ENCODE measurements at regions not wholly inside any gene's neighbourhood (a gene's known extent, or its start where the extent isn't known, plus 50 kb on each side); places are given as distances from the start of the nearest gene placed in this dataset.

DNA sequence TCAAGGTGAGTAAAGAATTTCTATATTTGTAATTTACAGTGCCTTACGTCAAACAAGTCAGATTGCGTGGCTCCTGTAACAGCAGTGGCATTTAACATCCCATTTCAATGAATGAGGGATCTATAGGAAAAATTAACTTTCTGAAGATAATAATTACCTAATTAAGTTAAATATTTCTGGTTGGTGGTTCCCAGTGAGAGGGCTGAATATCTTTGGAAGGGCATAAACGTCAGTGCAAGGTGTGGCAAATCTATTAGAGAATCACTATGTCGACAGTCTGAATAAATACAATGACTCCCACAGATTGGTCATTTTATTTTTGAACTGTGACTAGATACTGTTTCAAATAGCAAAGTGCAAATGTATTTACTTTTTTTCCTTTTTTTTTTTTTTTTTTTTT is 80.0 kb downstream of the S1PR1 start:
- DNase-seq (ENCODE audit: low read depth), result no peak

DNA sequence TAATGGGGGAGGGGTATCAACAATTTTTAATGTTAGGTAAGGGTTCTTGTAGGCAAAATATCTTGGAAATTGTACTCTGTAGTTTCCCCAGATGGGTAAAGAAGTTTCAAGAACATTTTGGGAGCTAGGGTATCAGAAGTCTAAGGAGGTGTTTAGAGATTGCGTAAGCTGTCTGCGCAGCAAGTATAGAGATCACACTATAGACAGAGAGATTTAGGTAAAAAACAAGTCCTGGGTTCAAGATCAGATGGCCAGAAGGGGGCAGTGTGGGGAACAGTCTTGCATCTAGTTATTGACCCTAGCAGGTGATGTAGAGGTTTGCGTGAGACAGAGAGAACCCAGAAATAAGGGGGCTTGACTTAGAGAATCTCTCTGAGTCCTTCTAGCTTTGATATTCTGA is 80.8 kb downstream of the S1PR1 start:
- DNase-seq (ENCODE audit: low read depth), result no peak

- no peak for DNase-seq (ENCODE audit: low read depth)
Measured at GRCh38 chr1:101323535-101323934, 86.7 kb downstream of the S1PR1 start.

DNA sequence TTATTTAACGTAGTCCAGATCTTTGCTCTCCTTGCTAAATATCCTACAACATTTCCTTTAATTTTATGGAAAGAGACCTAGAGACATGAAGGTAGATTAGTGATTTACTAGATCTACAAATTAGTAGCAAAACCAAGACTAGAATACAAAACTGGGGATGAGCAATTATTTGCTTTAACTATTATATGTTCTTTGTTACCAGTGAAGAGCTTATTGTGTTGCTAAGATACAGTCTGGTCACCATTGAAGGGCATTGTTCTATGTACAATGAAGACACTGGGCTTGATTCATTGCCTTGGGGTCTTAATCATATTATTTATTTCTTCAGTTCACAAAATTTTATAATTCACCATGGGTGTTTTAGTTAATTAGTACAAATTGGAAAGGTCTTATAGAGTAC is 88.3 kb downstream of the S1PR1 start:
- DNase-seq (ENCODE audit: low read depth), result no peak

GRCh38 chr1:101330427-101331130 is 93.8 kb downstream of the S1PR1 start:
- no peak for DNase-seq (ENCODE audit: low read depth)

GRCh38 chr1:101331794-101332193 is 95.0 kb downstream of the S1PR1 start:
- DNase-seq (ENCODE audit: low read depth), result no peak

DNA sequence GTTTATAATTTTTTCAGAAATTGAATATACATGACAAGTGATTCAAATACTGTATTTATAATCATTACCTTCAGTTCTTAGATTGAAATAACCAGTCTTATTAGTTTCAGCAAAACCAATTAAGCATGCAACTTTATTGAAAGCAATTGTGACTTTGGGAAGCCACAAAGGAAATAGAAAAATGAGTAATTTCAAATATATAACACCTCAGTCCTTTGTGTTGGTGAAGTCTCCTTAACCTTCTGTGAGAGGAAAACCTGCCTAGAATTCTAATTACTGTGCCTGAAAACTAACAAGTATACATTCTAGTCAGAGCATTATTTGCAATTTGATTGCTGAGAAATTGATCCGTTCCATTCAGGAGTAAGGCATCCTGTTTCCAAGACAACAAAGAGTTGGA is 95.8 kb downstream of the S1PR1 start:
- no peak for DNase-seq (ENCODE audit: low read depth)

DNA sequence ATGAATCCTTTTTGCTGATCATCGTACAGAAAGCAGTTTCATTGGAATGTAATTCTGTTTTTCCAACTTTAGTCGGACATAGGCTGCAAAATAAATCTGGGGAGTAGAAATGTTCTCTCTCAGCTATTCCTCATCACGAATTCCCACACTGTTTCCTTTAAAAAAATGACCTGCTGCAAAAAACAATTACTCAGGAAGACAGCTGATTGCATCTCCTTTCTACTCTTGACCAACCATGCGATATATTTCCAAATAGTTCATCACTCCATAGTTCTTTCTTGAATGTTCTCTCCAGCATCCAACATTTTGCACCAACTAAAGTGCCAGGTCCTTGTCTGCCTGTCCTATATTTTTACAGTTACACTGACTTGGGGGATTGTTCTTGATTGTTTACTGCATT is 96.4 kb downstream of the S1PR1 start:
- no peak for DNase-seq (ENCODE audit: low read depth)

GRCh38 chr1:101337968-101338367 is 101.1 kb downstream of the S1PR1 start:
- no peak for DNase-seq (ENCODE audit: low read depth)

DNA sequence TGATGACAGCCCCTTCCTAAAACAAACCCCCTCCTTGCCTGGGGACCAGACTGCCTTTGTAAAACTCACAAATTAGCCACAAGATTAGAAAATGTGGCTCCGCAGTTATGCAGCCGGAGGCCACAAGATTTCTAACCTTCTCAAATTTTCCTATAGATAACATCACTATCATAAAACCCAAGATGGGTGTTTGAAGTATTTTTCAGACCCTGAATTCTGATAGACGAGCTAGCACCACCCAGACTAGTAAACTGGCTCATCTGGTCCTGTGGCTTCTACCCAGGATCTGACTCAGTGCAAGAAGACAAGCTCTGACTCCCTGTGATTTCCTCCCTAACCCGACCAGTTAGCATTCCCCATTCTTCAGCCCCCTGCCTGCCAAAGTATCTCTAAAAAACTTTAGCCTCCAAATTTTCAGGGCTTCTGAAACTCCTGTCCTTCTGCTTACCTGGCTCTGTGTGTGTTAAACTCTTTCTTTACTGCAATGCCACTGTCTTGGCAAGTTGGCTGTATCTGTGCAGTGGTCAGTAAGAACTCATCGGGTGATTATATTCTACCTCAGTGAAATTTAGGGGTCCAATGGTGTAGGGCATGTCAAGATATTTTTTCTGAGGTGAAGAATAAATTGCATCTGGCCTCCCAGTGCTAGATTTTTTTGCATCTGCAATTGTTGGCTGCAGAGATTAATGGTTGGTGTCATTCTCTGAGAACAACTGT is 102.1 kb downstream of the S1PR1 start:
- DNase-seq (ENCODE audit: low read depth), result no peak

DNA sequence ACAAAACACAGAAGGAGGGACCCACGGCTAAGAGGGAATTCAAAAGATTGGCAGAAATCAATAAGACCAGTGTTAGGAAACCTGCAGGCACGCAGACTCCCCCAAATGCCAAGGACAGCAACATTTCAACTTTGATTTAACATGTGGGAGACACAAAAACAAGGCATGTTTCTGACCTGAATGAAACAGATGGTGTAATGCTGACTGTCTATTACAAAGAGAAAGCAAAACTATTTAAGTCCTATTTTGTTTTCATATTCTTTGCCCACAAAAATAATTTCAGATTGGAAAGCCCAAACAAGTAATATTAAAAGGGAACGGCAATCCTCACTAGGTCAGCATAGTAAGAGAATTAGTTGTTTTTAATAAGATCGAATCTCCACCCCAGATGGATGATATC is 107.9 kb downstream of the S1PR1 start:
- no peak for DNase-seq (ENCODE audit: low read depth)

GRCh38 chr1:101346419-101346818 is 109.6 kb downstream of the S1PR1 start:
- DNase-seq (ENCODE audit: low read depth), result no peak

GRCh38 chr1:101356013-101356412 is 119.2 kb downstream of the S1PR1 start:
- no peak for DNase-seq (ENCODE audit: low read depth)

DNA sequence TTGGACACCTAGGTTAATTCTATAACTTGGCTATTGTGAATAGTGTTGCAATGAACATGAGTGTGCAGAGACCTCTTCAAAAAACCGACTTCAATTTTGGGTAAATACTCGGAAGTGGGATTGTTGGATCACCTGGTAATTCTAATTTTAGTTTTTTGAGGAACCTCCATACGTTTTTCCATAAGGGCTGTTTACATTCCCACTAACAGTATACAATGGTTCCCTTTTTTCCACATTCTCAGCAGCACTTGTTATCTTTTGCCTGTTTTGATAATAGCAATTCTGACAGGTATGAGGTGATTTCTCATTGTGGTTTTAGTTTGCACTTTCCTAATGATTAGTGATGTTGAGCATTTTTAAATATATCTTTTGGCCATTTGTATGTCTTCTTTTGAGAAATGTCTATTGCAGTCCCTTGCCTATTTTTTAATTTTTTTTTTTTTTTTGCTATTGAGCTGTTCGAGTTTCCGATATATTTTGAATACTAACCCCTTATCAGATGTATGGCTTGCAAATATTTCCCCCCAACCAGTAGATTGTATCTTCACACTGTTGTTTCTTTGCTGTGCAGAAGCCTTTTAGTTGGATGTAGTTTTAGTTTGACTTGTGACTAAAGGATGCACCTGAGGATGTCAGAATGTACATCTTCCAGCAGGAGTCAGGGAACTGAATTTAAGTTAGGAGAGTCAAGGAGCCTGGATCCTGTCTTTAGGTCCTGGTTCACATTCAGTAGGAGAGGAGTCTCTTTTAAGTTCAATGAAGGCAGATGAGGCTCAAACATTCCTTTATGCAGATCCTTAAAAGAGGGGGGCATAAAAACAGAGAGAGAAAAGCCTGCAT is 120.0 kb downstream of the S1PR1 start:
- DNase-seq (ENCODE audit: low read depth), result no peak

DNA sequence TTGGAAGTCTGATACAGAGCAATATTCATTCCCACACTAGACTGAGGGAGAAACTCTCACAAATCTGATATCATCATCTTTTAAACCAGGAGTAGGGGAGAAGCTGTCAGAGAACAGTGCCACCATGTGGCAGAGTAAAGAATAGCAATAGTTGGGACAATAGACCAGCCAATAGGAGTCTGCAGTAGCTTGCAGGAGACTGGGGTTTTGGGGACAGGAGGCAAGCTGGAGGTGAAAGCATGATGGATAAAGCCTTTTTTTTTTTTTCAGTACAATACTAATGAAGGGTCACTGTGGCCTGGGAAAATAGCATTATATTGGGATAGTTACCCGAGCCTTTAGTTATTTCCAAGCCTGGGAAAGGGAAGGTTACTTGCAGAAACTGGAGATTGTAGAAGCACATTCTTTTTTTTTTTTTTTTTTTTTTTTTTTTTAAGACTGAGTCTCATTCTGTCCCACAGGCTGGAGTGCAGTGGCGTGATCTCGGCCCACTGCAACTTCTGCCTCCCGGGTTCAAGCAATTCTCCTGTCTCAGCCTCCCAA is 120.7 kb downstream of the S1PR1 start:
- DNase-seq (ENCODE audit: low read depth), result peak; percentile 73

GRCh38 chr1:101360506-101360905 is 123.7 kb downstream of the S1PR1 start:
- no peak for DNase-seq (ENCODE audit: low read depth)

- DNase-seq (ENCODE audit: low read depth), result no peak
Measured at GRCh38 chr1:101363891-101364318, 127.1 kb downstream of the S1PR1 start.

- no peak for DNase-seq (ENCODE audit: low read depth)
Measured at GRCh38 chr1:101364370-101365120, 127.7 kb downstream of the S1PR1 start.

DNA sequence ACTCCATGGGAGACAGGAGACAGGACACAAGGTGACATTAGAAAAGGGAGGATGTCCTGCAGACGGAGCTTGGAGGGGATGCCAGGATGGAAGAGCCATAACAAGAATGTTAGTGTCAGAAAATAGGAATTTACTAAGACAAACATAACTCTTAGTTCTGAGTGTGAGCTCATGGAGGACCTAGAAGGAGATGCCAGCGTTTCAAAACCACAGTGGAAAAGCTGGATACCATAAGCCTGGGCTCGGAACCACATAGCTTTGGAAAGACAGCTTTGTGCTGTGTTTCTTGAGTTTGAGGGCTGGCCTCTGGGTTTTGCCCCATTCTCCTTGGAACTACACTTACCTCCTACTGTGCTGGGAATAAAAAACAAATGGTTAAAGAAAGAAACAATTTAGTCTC is 128.4 kb downstream of the S1PR1 start:
- no peak for DNase-seq (ENCODE audit: low read depth)

DNA sequence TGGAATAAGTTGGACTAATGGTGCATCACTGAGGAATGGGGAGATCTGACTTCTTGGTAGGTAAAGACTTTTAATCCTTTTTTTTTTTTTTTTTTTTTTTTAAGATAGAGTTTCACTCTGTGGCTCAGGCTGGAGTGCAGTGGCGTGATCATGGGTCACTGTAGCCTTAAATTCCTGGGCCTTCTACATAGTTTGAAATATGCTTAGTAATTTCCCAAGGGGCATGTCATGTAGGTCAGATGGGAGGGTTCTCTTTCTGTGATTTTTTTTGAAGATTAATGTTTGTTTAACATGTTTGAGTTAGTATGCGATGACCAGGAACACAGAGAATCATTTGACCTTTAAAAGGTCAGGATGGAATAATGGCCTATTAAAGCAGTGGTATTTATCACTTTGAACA is 129.1 kb downstream of the S1PR1 start:
- DNase-seq (ENCODE audit: low read depth), result peak; percentile 25

GRCh38 chr1:101366513-101367215 is 129.8 kb downstream of the S1PR1 start:
- no peak for DNase-seq (ENCODE audit: low read depth)
